Panc1 (cell line): ENCODE measurements at regions not wholly inside any gene's neighbourhood (a gene's known extent, or its start where the extent isn't known, plus 50 kb on each side); places are given as distances from the start of the nearest gene placed in this dataset.

Source experiments
- ATAC-seq: fragments of 200-7000 bp; cut with Tn5 transposase; 2 replicates; pipeline ENCODE4 v1.9.1; 2020; ENCODE audit warnings: mild to moderate bottlenecking, moderate library complexity
- BruUV-seq: library from RNA; stranded (reverse); fragments of 400-500 nt; replicated peaks from 2 replicates; lab custom pipeline; 2021; lab: Mats Ljungman, UMichigan
- CTCF ChIA-PET: fragments of 300-600 bp; sonication (Branson Sonifier 250); formaldehyde crosslinking; loops from one replicate; lab custom pipeline; 2022; ENCODE audit warnings: antibody characterized with exemption; lab: Charles Lee
- POLR2A ChIA-PET: fragments of 300-600 bp; sonication (Branson Sonifier 250); formaldehyde crosslinking; loops from one replicate; lab custom pipeline; 2022; ENCODE audit warnings: antibody characterized with exemption; lab: Charles Lee
- DNase-seq: peaks from one replicate; pipeline ENCODE4 v3.0.0-alpha.2; 2010; ENCODE audit warnings: low read depth, low spot score
- H3K27ac ChIP-seq: 2 replicates; pipeline ENCODE4 v1.5.1; 2011; ENCODE audit warnings: mild to moderate bottlenecking, low read length, inconsistent platforms
- H3K27me3 ChIP-seq: fragments of 200-500 bp; sonication (Bioruptor generic); 2 replicates; pipeline ENCODE4 v1.6.0; 2014; ENCODE audit warnings: low read length, inconsistent platforms; ENCODE audit not compliant: control insufficient read depth, insufficient read depth
- H3K36me3 ChIP-seq: fragments of 200-500 bp; sonication (Bioruptor generic); 2 replicates; pipeline ENCODE4 v1.5.1; 2014; ENCODE audit warnings: inconsistent platforms, mild to moderate bottlenecking, low read length, moderate library complexity; ENCODE audit not compliant: control insufficient read depth, insufficient read depth
- H3K4me1 ChIP-seq: 2 replicates; pipeline ENCODE4 v1.5.1; 2011; ENCODE audit warnings: inconsistent platforms, mild to moderate bottlenecking, low read length, moderate library complexity; ENCODE audit not compliant: control insufficient read depth, insufficient read depth
- H3K4me3 ChIP-seq, 2 experiments: 2 replicates each; pipeline ENCODE4 v1.5.1; 2011 to 2012; ENCODE audit warnings: low read depth in 2 of 2, low read length in 2 of 2, mild to moderate bottlenecking in 2 of 2, inconsistent platforms in 1 of 2, moderate library complexity in 1 of 2
- H3K9me3 ChIP-seq: fragments of 200-500 bp; sonication (Bioruptor generic); 2 replicates; pipeline ENCODE4 v1.5.1; 2014; ENCODE audit warnings: low read depth, mild to moderate bottlenecking, inconsistent platforms, low read length, moderate library complexity; ENCODE audit not compliant: control insufficient read depth, insufficient read depth
- POLR2AphosphoS5 ChIP-seq: IDR thresholded peaks from 2 replicates; pipeline ENCODE4 v1.6.1; 2012; ENCODE audit warnings: mild to moderate bottlenecking, low read depth, low read length, moderate library complexity
- SIN3A ChIP-seq: IDR thresholded peaks from 2 replicates; pipeline ENCODE4 v1.6.1; 2012; ENCODE audit warnings: low read depth, mild to moderate bottlenecking, low read length, moderate library complexity, borderline replicate concordance; ENCODE audit not compliant: insufficient read depth
- TCF7L2 ChIP-seq: IDR thresholded peaks from 2 replicates; pipeline ENCODE4 v1.6.1; 2011; ENCODE audit warnings: mild to moderate bottlenecking, low read depth, low read length, inconsistent platforms
- in situ Hi-C: cut with HindIII; loops from 2 replicates; pipeline ENCODE4 v1.10.0; 2016; ENCODE audit warnings: low sequenced_read_pairs, low pct_unique_long_range_greater_than_20kb
- intact Hi-C: fragments of 100-400 bp; cut with micrococcal nuclease; formaldehyde crosslinking; loops from one replicate; pipeline ENCODE4 v1.10.0; 2022; ENCODE audit not compliant: unreplicated experiment
- TF ChIP-seq, protein P1 (sequence below): fragments of 450-650 bp; IDR thresholded peaks from 2 replicates; pipeline ENCODE4 v1.5.1; 2017; ENCODE audit warnings: mild to moderate bottlenecking
- TF ChIP-seq, protein P2 (sequence below), 2 experiments: IDR thresholded peaks; 2 replicates each; pipeline ENCODE4 v1.6.1; 2011 to 2012; ENCODE audit warnings: low read depth in 2 of 2, control low read depth in 1 of 2, low read length in 1 of 2, mild to moderate bottlenecking in 1 of 2, moderate library complexity in 1 of 2; ENCODE audit not compliant: insufficient read depth in 1 of 2

DNA sequence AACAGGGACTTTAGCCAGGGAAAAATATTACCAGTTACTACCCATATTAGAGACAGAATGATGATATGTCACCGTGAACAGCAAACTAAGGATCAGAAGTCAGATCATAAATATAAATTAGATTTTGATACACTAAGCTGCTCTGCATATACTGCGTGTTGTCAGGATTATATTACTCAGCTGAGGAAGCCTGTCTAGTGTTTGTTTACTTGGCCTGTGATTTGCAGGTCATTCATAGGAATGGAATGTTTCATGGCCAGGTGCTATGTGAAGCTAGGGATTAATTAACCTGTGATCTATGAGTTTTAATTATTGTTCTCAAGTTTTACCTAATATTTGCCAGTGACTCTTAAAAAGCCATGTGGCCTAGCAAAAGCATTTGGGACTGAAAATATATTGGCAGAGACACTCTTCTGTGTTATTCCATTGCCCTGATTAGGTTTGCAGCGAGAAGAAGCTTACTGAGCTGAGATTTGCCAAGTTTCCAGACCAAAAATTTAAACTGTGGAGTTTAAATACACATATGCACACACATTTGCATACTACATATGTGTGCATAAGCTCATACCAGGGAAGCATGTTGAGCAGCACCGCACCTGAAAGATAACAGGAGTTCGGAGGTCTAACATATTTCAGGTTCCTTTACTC is 496.3 kb upstream of the GRIA1 start:
- in situ Hi-C loops = no loop called here
- Histone ChIP-seq H3K4me3 (no peak overlapping the region), H3K4me1 (no peaks in the 10 kb centered on the region; the same call in 1 of the 2 replicates), H3K27me3 (no peaks in the 10 kb centered on the region), H3K36me3 (no peaks in the 10 kb centered on the region), H3K27ac (no peak overlapping the region), H3K9me3 (no peaks in the 10 kb centered on the region)
- no peak for DNase-seq
- POLR2A ChIA-PET = no interaction called here
- CTCF ChIA-PET = no interaction called here
- TF ChIP-seq SIN3A = no peak
- TF ChIP-seq POLR2AphosphoS5 = no peak
- TF ChIP-seq, protein P1, sequence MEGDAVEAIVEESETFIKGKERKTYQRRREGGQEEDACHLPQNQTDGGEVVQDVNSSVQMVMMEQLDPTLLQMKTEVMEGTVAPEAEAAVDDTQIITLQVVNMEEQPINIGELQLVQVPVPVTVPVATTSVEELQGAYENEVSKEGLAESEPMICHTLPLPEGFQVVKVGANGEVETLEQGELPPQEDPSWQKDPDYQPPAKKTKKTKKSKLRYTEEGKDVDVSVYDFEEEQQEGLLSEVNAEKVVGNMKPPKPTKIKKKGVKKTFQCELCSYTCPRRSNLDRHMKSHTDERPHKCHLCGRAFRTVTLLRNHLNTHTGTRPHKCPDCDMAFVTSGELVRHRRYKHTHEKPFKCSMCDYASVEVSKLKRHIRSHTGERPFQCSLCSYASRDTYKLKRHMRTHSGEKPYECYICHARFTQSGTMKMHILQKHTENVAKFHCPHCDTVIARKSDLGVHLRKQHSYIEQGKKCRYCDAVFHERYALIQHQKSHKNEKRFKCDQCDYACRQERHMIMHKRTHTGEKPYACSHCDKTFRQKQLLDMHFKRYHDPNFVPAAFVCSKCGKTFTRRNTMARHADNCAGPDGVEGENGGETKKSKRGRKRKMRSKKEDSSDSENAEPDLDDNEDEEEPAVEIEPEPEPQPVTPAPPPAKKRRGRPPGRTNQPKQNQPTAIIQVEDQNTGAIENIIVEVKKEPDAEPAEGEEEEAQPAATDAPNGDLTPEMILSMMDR = no peak
- TF ChIP-seq TCF7L2 = no peak
- TF ChIP-seq, protein P2, sequence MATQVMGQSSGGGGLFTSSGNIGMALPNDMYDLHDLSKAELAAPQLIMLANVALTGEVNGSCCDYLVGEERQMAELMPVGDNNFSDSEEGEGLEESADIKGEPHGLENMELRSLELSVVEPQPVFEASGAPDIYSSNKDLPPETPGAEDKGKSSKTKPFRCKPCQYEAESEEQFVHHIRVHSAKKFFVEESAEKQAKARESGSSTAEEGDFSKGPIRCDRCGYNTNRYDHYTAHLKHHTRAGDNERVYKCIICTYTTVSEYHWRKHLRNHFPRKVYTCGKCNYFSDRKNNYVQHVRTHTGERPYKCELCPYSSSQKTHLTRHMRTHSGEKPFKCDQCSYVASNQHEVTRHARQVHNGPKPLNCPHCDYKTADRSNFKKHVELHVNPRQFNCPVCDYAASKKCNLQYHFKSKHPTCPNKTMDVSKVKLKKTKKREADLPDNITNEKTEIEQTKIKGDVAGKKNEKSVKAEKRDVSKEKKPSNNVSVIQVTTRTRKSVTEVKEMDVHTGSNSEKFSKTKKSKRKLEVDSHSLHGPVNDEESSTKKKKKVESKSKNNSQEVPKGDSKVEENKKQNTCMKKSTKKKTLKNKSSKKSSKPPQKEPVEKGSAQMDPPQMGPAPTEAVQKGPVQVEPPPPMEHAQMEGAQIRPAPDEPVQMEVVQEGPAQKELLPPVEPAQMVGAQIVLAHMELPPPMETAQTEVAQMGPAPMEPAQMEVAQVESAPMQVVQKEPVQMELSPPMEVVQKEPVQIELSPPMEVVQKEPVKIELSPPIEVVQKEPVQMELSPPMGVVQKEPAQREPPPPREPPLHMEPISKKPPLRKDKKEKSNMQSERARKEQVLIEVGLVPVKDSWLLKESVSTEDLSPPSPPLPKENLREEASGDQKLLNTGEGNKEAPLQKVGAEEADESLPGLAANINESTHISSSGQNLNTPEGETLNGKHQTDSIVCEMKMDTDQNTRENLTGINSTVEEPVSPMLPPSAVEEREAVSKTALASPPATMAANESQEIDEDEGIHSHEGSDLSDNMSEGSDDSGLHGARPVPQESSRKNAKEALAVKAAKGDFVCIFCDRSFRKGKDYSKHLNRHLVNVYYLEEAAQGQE (IDR thresholded peaks at IDR 0.05; ENCODE audit: insufficient read depth in 1 of 2, low read depth in 2 of 2, low read length in 1 of 2) = no peak
- no TSS peak for BruUV-seq
- intact Hi-C loops = no loop called here
- no peak for ATAC-seq

DNA sequence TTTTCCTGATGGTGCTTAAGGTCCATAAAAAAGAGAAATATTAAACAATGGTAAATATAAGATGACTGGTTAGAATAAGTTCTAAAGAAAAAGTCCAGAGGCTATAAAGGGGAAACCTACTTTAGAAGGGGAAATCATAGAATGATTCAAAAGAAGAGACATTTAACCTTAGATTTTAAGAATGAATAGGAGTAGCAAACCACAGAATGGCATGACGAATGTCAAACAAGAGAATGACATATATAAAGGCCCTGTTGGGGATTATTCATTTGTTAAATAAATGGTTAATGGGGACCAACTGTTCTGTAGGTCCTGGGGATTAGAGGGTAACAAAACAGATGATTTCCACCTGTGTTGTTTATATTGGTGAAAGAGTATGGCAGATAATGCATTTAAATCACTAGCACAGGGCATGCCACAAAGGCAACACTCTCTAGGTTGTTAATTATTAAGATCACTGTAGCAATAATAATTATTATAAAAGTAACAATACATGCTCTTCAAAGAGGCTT is 495.2 kb upstream of the GRIA1 start:
- ATAC-seq = no peak

More for the DNA sequence above, 495.2 kb upstream of the GRIA1 start:
- TF ChIP-seq, protein P1 = no peak
- no peak for TF ChIP-seq TCF7L2
- no peak for TF ChIP-seq SIN3A
- TF ChIP-seq, protein P2 (IDR thresholded peaks at IDR 0.05; ENCODE audit: insufficient read depth in 1 of 2, low read depth in 2 of 2, low read length in 1 of 2) = no peak
- intact Hi-C loops = no loop called here
- H3K27me3 ChIP-seq = no peaks in the 10 kb centered on the region
- in situ Hi-C loops = no loop called here
- H3K36me3 ChIP-seq = no peaks in the 10 kb centered on the region
- no peaks in the 10 kb centered on the region for H3K9me3 ChIP-seq
- no peak for DNase-seq
- no peak overlapping the region for H3K27ac ChIP-seq
- H3K4me1 ChIP-seq = no peaks in the 10 kb centered on the region; the same call in 1 of the 2 replicates
- ChIA-PET POLR2A (no interaction called here), CTCF (no interaction called here)
- no TSS peak for BruUV-seq
- no peak overlapping the region for H3K4me3 ChIP-seq
